RCC 7860 (cell line): ENCODE measurements at regions not wholly inside any gene's neighbourhood (a gene's known extent, or its start where the extent isn't known, plus 50 kb on each side); places are given as distances from the start of the nearest gene placed in this dataset.
"Not testable (repeated sequence)": the region's sequence is repeated elsewhere in the genome, so short reads cannot be mapped to it uniquely, and the experiment has no call there.

Experiments
- DNase-seq: peaks from one replicate; pipeline ENCODE4 v3.0.0-alpha.2; 2015; ENCODE audit warnings: low spot score
- FAIRE-seq: peaks from 2 replicates; lab custom pipeline; 2012; peaks lifted over from hg19 to GRCh38; lab: Jason Lieb, UNC

DNA sequence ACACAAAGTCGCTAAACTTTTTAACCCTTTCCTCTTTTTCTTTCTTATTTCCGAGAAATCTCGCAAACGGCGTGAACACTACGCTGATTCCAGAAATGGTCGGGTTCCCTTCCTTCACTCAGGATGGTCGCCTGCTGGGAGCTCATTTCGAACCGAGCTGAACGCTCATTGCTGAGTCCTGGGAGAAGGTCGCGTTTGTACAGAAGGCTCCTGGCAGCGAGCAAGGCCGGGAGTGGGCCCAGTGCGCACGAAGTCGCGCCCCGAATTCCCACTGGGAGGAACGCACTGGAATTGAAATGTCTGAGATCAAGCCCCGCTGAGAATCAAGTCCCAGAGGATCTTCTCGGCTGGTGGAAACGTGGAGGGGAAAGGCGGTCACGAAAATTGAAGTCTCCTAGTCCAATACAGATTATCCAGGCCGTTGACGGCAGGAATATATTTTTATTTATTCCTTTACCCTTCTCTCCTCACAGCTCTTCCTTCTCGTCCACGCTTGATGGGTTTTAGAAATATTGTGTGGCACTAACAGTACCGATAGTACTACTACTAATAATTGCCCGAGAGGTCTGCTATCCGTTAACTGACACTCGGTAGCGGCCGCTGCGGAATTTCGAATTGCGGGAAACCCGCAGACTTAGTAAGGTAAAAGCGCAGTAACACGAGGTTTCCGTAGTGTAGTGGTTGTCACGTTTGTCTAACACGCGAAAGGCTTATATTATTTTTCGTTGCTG lies 207.2 kb upstream of the ZNF184 start:
- FAIRE-seq (no peak), DNase-seq (no peak)

DNA sequence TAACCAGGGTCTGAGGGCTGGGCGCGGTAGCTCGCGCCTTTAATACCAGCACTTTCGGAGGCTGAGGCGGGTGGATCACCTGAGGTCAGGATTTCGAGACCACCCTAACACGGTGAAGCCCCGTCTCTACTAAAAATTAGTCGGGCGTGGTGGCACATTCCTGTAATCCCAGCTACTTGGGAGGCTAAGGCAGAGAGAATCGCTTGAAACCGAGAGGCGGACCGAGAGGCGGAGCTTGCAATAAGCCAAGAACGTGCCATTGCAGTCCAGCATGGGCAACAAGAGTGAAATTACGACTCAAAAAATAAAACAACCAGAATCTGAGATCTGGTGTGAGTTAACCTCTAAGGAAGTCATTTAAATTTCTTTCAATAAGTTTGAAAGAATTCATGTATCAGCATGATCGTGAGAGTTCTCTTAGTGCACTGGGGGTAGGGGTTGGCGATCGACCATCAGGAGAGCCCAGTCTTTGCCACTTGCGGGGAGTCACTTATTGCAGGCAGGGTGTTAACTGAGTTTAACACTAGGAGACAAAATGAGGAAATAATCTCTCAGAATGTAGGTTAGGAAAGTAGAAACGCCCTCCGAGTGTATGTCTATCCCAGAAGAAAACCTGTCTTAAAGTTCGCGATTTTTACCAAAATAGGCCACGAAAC lies 206.5 kb upstream of the ZNF184 start:
- no peak for FAIRE-seq

DNA sequence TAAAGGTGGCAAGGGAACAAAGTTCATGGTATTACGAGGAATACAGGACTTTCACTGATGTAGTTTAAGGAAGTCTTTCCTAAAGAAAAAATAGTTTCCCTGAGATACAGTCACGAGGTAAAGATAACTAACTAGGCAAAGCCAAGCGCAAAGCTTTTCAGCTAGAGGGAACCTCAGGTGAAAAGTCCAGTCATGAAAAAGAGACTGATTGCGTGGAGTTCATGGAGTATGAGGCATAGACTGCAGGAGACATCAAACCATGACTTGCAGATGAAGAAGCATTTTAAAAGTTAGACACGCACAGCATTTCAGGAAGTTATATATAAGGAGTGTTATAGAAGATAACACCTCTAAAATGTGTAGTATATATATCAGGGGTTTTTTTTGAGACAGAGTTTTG lies 205.6 kb upstream of the ZNF184 start:
- DNase-seq = no peak
- no peak for FAIRE-seq

More for the DNA sequence above, 206.5 kb upstream of the ZNF184 start:
- DNase-seq = no peak

DNA sequence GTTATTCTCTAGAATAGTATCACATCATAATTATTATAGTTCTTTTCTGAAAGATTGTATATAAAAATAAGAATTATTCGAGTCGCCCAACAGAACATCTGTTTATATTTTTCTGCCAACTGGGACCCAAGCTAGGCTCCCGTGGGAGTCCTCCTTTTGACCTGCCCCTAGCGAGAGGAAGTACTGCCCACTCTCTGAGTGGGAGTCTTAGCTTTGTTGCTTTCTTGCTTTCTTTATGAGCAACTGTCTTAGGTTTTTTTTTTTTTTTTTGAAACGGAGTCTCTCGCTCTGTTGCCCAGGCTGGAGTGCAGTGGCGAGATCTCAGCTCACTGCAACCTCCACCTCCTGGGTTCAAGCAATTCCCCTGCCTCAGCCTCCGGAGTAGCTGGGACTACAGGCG lies 202.0 kb upstream of the ZNF184 start:
- DNase-seq (no peak), FAIRE-seq (no peak)

DNA sequence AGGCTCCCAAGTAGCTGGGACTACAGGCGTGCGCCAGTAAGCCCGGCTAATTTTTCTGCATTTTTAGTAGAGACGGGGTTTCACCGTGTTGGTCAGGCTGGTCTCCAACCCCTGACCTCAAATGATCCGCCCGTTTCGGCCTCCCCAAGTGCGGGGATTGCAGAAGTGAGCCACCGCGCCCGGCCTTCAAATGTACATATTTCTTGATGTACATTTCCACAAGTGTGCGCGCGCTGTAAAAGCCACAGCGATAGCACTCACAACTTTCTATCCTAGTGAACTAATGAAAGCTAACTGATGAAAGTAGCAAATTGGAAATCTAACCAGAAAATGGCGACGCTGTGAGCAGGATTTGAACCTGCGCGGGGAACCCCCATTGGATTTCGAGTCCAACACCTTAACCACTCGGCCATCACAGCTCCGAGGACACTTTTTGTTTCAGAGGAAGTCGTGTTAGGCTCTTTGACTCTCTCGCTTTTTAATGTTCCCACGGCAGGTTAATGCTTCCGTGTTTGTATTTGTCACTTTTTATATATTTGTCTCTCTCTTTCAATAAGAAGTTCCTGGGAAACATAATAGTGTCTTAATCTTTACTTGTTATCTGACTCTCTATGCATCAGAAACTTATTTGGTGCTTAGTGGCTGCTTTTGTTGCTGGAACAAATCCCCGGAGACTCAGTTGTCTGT lies 199.4 kb upstream of the ZNF184 start:
- FAIRE-seq (no peak), DNase-seq (peak; percentile 79)

DNA sequence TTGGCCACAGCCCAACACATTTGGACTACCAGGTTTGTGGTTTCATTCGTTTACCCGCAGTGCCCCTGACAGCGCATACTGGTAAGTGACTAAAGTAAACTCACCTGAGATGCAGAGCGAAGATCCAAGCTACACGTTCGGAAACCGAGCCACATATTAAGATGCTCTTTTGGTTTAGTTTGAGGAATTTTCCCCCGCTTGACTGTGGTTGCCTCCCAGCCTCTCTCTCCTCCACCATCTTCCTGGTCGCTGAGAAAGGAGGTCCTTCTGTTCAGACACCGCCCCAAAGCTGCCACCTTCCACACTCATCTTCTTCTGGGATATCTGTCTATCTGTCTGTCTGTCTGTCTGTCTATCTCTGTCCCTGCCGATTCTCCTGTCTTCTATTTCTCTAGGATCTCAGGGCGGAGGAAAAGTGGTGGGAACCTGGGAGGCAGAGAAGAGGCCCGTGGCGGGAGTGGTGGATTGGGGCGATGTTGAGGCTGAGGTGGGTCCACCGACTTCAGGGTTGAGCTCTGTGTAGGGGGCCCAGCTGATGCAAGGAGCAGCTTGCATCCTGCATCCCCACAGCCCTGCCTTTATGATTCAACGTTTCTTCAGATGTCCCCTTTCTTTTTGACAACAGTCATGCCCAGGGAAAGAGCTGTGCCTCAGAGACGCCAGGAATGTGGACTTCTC lies 196.9 kb upstream of the ZNF184 start:
- DNase-seq = no peak
- no peak for FAIRE-seq

DNA sequence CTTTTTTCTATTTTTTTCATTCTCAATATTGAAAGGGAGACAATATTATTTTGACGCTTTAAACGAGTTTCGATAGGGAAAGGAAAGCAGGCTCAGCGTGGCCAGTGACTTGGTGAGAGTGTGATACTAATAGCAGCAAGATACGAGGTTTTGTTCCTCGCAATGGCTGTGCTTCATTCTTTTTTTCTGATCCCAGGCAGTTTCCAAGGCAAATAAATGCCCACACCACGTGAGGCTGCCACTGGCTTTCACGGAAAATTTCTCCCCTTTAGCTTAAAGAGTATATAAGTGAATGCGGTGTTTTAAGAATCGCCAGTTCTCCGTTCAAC lies 196.4 kb upstream of the ZNF184 start:
- DNase-seq (no peak), FAIRE-seq (no peak)

DNA sequence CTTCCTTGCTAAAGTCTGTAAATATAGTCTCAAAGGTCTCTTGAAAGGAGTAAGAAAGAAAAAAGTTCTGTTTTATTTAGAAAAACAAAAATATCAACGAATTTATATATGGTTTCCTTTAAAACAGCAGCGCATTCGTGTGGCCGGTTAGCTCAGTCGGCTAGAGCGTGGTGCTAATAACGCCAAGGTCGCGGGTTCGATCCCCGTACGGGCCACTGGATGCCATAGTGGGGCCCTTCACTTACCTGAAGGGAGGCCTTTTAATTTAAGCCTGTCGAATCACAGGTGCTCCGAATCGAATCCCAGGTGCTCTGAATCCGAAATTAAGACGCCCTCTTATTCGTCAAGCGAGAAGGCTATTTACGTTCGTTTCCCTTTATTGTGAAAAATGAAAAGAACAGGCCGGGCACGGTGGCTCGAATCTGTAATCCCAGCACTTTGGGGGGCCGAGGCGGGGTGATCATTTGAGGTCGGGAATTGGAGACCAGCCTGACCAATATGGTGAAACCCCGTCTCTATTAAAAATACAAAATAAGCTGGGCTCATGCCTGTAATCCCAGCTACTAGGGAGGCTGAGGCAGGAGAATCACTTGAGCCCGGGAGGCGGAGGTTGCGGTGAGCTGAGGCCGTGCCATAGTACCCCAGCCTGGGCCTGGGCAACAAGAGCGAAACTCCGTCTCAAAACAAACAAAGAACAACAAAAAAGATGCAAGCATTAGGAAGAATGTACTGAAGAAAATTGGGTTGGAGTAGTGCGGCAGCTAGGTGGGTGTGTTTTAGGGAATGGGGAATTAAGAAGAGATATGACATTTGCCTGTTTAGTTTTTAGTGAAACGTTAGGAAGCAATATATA lies 195.8 kb upstream of the ZNF184 start:
- DNase-seq = peak; percentile 64
- FAIRE-seq = no peak

DNA sequence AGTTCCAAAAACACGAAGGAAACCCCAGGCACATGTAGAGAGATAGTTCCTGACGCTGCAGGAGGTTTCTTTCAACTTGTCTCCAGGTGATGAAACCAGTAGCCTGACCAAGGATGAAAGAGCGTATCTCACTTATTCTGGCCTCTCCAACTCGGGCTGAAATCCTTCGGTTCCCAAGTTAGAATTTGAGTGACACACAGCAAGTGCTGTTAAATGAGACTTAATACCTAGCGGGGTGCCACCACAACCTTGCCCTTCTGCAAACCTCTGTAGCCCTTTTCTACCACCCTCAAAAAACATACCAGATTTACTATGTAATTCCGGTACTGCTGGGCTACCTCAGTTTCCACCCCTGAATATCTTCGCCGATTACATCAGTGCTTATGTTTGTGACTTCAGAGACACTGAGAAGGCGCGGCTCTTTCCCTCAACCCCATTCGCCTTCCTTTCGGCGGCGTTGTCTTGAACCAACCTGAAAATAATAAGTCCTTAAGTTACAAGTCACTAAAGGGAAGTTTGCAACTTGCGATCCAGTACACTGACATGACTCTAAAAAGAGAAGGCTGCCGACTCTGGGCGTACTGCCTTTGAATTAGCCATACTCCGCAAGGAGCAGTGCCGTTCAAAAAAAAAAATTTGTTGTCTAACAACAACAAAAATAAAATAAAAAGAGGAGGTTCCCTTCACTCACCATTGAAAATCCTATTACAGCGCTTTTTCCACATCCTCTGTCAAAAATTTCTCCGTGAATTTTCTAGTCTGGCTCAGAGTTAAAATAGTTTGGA lies 194.9 kb upstream of the ZNF184 start:
- DNase-seq = no peak

DNA sequence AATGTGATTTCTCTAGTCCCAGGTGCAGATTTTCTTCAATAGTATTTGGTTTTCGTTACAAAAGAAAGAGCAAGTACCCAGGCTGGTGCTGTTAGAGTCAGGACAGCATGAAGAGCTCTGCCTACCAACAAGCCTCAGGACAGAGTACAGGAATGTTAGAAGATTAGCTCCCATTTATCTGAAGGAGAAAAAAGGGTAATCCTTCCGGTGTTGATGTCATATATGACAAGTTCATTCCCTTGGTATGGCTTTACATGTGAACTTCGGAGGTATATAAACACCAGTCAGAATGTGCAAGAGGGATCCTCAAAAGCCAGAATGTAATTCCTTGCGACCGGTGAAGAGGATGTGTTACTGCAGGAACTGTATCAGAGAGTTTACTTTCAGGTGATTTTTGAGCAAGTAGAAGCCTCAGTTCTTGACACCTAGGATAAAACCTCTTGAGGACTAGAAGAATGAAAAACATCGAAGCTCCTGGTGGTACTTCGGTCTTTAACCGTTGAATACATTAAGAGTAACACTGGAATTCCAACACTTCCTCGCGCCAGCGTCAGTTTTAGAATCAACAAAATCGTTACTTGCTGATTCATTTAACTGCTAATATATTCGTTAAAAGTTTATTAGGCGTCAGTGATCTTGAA lies 194.2 kb upstream of the ZNF184 start:
- no peak for FAIRE-seq
- DNase-seq = no peak

More for the DNA sequence above, 194.9 kb upstream of the ZNF184 start:
- FAIRE-seq = no peak

DNA sequence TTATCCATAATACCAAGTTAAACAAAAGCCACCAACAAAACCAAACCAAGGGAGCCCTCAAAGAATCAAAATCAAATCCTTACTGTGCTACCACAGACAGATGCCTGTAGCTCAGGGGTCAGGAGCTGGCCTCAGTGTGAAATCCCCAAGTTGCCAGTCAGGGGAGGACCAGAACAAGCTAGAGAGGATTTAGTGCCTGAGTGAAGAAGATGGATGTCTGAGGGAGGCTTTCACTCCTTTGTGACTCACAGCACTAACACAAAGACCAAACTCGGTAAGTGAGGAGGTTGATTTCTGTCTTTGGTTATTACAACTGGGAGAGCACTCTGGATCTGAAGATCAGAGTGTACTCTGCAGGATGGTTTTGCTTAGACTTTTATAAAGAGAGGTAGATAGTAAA lies 189.9 kb upstream of the ZNF184 start:
- no peak for DNase-seq
- FAIRE-seq = no peak

DNA sequence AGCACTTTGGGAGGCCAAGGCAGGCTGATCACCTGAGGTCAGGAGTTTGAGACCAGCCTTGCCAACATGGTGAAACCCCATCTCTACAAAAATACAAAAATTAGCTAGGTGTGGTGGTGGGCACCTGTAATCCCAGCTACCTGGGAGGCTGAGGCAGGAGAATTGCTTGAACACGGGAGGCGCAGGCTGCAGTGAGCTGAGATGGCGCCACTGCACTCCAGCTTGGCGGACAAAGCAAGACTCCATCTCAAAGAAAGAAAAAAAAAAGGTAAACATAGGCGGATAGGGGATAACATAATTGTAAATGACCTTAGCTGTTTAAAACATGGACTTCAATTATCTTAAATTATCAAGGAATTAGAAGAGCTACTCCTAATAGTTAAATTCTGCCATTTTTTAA lies 189.3 kb upstream of the ZNF184 start:
- not testable (repeated sequence) for DNase-seq

DNA sequence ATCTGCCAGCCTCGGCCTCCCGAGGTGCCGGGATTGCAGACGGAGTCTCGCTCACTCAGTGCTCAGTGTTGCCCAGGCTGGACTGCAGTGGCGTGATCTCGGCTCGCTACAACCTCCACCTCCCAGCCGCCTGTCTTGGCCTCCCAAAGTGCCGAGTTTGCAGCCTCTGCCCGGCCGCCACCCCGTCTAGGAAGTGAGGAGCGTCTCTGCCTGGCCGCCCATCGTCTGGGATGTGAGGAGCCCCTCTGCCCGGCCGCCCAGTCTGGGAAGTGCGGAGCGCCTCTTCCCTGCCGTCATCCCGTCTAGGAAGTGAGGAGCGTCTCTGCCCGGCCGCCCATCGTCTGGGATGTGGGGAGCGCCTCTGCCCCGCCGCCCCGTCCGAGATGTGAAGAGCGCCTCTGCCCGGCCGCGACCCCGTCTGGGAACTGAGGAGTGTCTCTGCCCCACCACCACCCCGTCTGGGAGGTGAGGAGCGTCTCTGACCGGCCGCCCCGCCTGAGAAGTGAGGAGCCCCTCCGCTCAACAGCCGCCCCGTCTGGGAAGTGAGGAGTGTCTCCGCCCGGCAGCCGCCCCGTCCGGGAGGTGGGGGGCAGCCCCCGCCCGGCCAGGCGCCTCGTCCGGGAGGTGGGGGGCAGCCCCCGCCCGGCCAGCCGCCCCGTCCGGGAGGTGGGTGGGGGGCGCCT lies 180.4 kb upstream of the ZNF184 start:
- FAIRE-seq = not testable (repeated sequence)

More for the DNA sequence above, 189.3 kb upstream of the ZNF184 start:
- FAIRE-seq = not testable (repeated sequence)

DNA sequence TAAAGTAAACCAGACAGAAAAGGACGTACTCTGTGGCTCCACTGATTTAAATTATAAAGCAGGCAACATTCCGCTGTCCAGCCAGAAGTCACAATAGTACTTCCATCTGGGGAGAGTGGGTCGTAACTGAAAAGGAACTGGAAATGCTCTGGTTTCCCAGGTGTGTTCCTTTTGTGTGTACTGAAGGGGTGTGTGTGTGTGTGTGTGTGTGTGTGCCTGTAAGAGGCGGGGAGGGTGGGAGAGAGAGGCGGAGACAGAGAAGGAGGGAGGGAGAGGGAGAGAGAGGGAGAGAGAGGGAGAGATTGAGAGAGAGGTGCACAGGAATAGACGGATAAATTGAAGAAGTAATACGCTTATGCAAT lies 178.4 kb upstream of the ZNF184 start:
- FAIRE-seq (no peak), DNase-seq (no peak)

More for the DNA sequence above, 180.4 kb upstream of the ZNF184 start:
- not testable (repeated sequence) for DNase-seq

DNA sequence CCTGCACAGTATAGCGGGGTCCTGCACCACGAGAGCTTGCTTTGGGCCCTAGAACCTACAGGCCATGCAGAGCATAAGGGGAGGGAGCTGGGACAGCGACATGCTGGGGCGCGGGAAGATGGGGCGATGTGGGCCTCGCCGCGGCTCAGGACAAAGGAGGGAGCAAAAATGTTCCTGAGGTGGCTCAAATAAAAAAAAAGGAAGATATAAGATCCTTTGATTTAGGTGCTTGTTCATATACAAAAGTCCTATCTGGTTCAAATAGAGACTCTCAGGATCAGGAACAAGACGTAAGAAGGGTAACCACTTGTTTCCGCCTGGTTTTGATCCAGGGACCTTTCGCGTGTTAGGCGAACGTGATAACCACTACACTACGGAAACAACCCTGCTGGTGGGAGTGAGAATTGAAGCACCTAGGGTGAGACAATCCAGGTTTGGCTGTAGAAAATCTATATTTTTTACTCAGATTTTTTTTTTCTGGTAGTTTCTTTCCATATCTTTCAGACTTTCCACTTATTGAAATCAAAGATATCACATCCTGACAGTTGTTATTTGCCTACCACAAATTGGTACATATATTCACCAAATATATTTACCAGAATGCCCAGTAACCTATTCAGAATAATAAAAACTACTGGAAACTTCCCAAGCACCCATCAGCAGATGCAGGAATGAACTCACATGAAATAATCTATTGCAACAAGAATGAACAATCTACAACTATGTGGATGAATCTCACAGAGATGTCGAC lies 177.9 kb upstream of the ZNF184 start:
- FAIRE-seq (no peak), DNase-seq (peak; percentile 73)

DNA sequence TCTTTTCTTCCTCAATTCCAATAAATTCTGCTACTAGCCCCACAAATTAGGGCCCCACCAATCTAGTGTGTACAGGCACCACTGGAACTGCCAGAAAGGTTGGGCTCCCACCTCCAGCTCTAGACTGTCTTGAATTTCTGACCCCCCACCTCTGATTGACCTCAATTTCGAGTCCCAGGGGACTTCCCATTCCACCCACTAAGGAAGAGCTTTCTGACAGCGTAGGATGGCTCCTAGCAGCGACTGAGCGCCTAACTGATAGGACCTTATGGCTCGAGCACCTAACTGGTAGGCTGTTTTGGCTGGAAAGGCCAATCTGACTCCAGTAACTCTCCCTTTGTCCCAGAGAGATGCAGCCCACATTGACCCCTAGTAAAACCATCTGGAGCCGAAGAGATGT lies 171.6 kb upstream of the ZNF184 start:
- FAIRE-seq (no peak), DNase-seq (no peak)

DNA sequence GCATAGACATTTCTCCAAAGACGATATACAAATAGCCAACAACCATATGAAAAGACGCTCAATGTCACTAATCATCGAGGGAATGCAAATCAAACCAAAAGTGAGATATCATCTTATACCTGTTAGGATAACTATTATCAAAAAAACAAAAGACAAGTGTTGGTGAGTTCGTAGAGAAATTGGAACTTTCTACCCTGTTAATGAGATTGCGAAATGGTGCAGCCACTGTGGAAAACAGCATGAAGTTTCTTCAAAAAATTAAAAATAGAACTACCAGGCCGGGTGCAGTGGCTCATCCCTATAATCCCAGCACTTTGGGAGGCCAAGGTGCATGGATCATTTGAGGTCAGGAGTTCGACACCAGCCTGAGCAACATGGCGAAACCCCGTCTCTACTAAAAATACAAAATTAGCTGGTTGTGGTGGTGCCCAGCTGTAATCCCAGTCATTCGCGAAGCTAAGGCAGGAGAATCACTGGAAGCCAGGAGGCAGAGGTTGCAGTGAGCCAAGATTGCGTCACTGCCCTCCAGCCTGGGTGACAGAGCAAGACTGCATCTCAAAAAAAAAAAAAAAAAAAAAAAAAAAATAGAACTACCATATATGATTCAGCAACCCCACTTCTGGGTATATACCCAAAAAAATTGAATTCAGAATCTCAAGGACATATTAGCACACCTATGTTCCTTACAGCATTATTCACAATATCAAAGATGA lies 170.0 kb upstream of the ZNF184 start:
- FAIRE-seq = no peak
- DNase-seq = no peak
